Activated B cell treated with CpG ODN at 0.5 μM for 24 hours (primary cell): ENCODE measurements at regions not wholly inside any gene's neighbourhood (a gene's known extent, or its start where the extent isn't known, plus 50 kb on each side); places are given as distances from the start of the nearest gene placed in this dataset.
"Not testable (repeated sequence)": the region's sequence is repeated elsewhere in the genome, so short reads cannot be mapped to it uniquely, and the experiment has no call there.

Experiments
- ATAC-seq: fragments of 200-7000 bp; cut with Tn5 transposase; one replicate; pipeline ENCODE4 v1.10.0; 2021; ENCODE audit warnings: low read depth, mild to moderate bottlenecking, moderate library complexity
- CTCF ChIA-PET: fragments of 350-600 bp; sonication (Branson Sonifier 250); formaldehyde crosslinking; loops from one replicate; lab custom pipeline; 2021; ENCODE audit warnings: antibody characterized with exemption; lab: Charles Lee
- POLR2A ChIA-PET: fragments of 350-600 bp; sonication (Branson Sonifier 250); formaldehyde crosslinking; loops from one replicate; lab custom pipeline; 2021; ENCODE audit warnings: antibody characterized with exemption; lab: Charles Lee
- DNase-seq: peaks from one replicate; pipeline ENCODE4 v3.0.0; 2022
- H3K27ac Mint-ChIP-seq: one replicate; pipeline ENCODE4 v1.8.0; 2020; ENCODE audit warnings: mixed read lengths
- H3K27me3 Mint-ChIP-seq: one replicate; pipeline ENCODE4 v1.8.0; 2021; ENCODE audit warnings: mixed read lengths
- H3K36me3 Mint-ChIP-seq: one replicate; pipeline ENCODE4 v1.8.0; 2021; ENCODE audit warnings: low read depth, mixed read lengths
- H3K4me1 Mint-ChIP-seq: one replicate; pipeline ENCODE4 v1.8.0; 2021; ENCODE audit warnings: mixed read lengths
- H3K4me3 Mint-ChIP-seq: one replicate; pipeline ENCODE4 v1.8.0; 2020; ENCODE audit warnings: mild to moderate bottlenecking, mixed read lengths
- H3K9me3 Mint-ChIP-seq: one replicate; pipeline ENCODE4 v1.8.0; 2020; ENCODE audit warnings: mixed read lengths
- CTCF ChIP-seq: fragments of 200-600 bp; IDR thresholded peaks from one replicate; pipeline ENCODE4 v1.8.0; 2022; ENCODE audit warnings: antibody characterized with exemption, mild to moderate bottlenecking
- intact Hi-C: fragments of 100-400 bp; cut with micrococcal nuclease; formaldehyde crosslinking; loops from one replicate; pipeline ENCODE4 v1.15.1; 2024

GRCh38 chr6:149239573-149240209, 77.8 kb upstream of the TAB2 start:
- intact Hi-C loops = loop anchor here (5.0 kb wide), 1 partner anchor 33 kb away; no protein-coding TSS in a partner anchor
- no peak overlapping the region for H3K27ac Mint-ChIP-seq
- no peaks in the 10 kb centered on the region for H3K9me3 Mint-ChIP-seq
- H3K36me3 Mint-ChIP-seq = no peaks in the 10 kb centered on the region
- ChIA-PET CTCF (interaction anchor here (0.8 kb wide), 1 partner anchor 157 kb away, joined by 3 read pairs; no protein-coding TSS in a partner anchor), POLR2A (no interaction called here)
- TF ChIP-seq CTCF = no peak
- no peaks in the 10 kb centered on the region for H3K27me3 Mint-ChIP-seq
- no peak for ATAC-seq
- peaks cover 13% of the 10 kb centered on the region for H3K4me1 Mint-ChIP-seq
- DNase-seq = no peak
- H3K4me3 Mint-ChIP-seq = no peak overlapping the region

- H3K4me1 Mint-ChIP-seq = peaks cover 29% of the 10 kb centered on the region
- no peak for DNase-seq
- no peak overlapping the region for H3K4me3 Mint-ChIP-seq
- no peaks in the 10 kb centered on the region for H3K27me3 Mint-ChIP-seq
- no peak overlapping the region for H3K27ac Mint-ChIP-seq
- H3K36me3 Mint-ChIP-seq = no peaks in the 10 kb centered on the region
- no peak for ATAC-seq
- intact Hi-C loops = no loop called here
- ChIA-PET CTCF (no interaction called here), POLR2A (no interaction called here)
- TF ChIP-seq CTCF = no peak
- no peaks in the 10 kb centered on the region for H3K9me3 Mint-ChIP-seq
Measured at GRCh38 chr6:149242883-149243282, 74.6 kb upstream of the TAB2 start.

- Mint-ChIP-seq H3K9me3 (no peaks in the 10 kb centered on the region), H3K27me3 (no peaks in the 10 kb centered on the region), H3K27ac (no peak overlapping the region), H3K4me1 (peaks cover 41% of the 10 kb centered on the region), H3K4me3 (no peak overlapping the region), H3K36me3 (no peaks in the 10 kb centered on the region)
- ATAC-seq = no peak
- no peak for TF ChIP-seq CTCF
- no peak for DNase-seq
- intact Hi-C loops = no loop called here
- ChIA-PET POLR2A (no interaction called here), CTCF (no interaction called here)
Measured at GRCh38 chr6:149244105-149244504, 73.4 kb upstream of the TAB2 start.

GRCh38 chr6:149246691-149247384, 70.7 kb upstream of the TAB2 start:
- intact Hi-C loops = loop anchor here (1.0 to 5.0 kb wide), 5 partner anchors 12 to 35 kb away; no protein-coding TSS in a partner anchor
- no peaks in the 10 kb centered on the region for H3K27me3 Mint-ChIP-seq
- POLR2A ChIA-PET = interaction anchor here (0.5 to 2.4 kb wide), 9 partner anchors 16 to 238 kb away, joined by 3 to 14 read pairs (median 5); partner anchors contain the start of genes TAB2 and ZC3H12D
- DNase-seq (peak; percentile 46), ATAC-seq (peak; percentile 97)
- H3K27ac Mint-ChIP-seq = peak overlapping the region; percentile 88
- H3K36me3 Mint-ChIP-seq = no peaks in the 10 kb centered on the region
- H3K4me3 Mint-ChIP-seq = peak overlapping the region; percentile 82
- no peak for TF ChIP-seq CTCF
- peaks cover 50% of the 10 kb centered on the region for H3K4me1 Mint-ChIP-seq
- no peaks in the 10 kb centered on the region for H3K9me3 Mint-ChIP-seq
- CTCF ChIA-PET = interaction anchor here (0.8 to 1.3 kb wide), 3 partner anchors 11 to 220 kb away, joined by 3 to 4 read pairs (median 3); no protein-coding TSS in a partner anchor

- no peak for DNase-seq
- Mint-ChIP-seq H3K4me3 (peak overlapping the region; percentile 2), H3K27me3 (no peaks in the 10 kb centered on the region), H3K4me1 (peaks cover 50% of the 10 kb centered on the region), H3K36me3 (no peaks in the 10 kb centered on the region), H3K27ac (peak overlapping the region; percentile 88), H3K9me3 (no peaks in the 10 kb centered on the region)
- TF ChIP-seq CTCF = no peak
- CTCF ChIA-PET = interaction anchor here (1.2 to 1.3 kb wide), 2 partner anchors 12 to 57 kb away, joined by 3 to 4 read pairs; no protein-coding TSS in a partner anchor
- ATAC-seq = no peak
- intact Hi-C loops = loop anchor here (1.0 to 5.0 kb wide), 3 partner anchors 17 to 35 kb away; no protein-coding TSS in a partner anchor
- POLR2A ChIA-PET = interaction anchor here (0.7 to 2.4 kb wide), 7 partner anchors 16 to 98 kb away, joined by 3 to 14 read pairs (median 4); partner anchors contain the start of gene TAB2
Measured at GRCh38 chr6:149247385-149247763, 70.1 kb upstream of the TAB2 start.

- DNase-seq, H3K36me3 Mint-ChIP-seq, H3K27ac Mint-ChIP-seq, CTCF ChIA-PET, H3K27me3 Mint-ChIP-seq, ATAC-seq, H3K9me3 Mint-ChIP-seq, H3K4me3 Mint-ChIP-seq: not testable (repeated sequence)
- intact Hi-C loops = loop anchor here (5.0 kb wide), 1 partner anchor 36 kb away; no protein-coding TSS in a partner anchor
- POLR2A ChIA-PET = interaction anchor here (1.4 kb wide), 1 partner anchor 17 kb away, joined by 3 read pairs; no protein-coding TSS in a partner anchor
- H3K4me1 Mint-ChIP-seq = peaks cover 50% of the 10 kb centered on the region
Measured at GRCh38 chr6:149248263-149248662, 69.2 kb upstream of the TAB2 start.
